Lower lobe of right lung (tissue), 2 donors: ENCODE measurements at regions not wholly inside any gene's neighbourhood (a gene's known extent, or its start where the extent isn't known, plus 50 kb on each side); places are given as distances from the start of the nearest gene placed in this dataset.

Experiments used
- ATAC-seq, 2 donors: fragments of 200-7000 bp; cut with Tn5 transposase; one replicate each; pipeline ENCODE4 v1.9.1; 2020 to 2022; ENCODE audit warnings: mild to moderate bottlenecking in 2 of 2, moderate library complexity in 2 of 2
- DNase-seq: peaks from one replicate; pipeline ENCODE4 v3.0.0-alpha.2; 2020
- H3K27ac ChIP-seq: fragments of 200-600 bp; one replicate; pipeline ENCODE4 v1.8.0; 2022
- H3K27me3 ChIP-seq: fragments of 200-600 bp; one replicate; pipeline ENCODE4 v1.8.0; 2022; ENCODE audit warnings: low read depth
- H3K36me3 ChIP-seq: fragments of 200-600 bp; one replicate; pipeline ENCODE4 v1.8.0; 2022; ENCODE audit warnings: mild to moderate bottlenecking
- H3K4me1 ChIP-seq: fragments of 200-600 bp; one replicate; pipeline ENCODE4 v1.8.0; 2022
- H3K4me3 ChIP-seq: fragments of 200-600 bp; one replicate; pipeline ENCODE4 v1.8.0; 2022; ENCODE audit warnings: mild to moderate bottlenecking
- H3K9me3 ChIP-seq: fragments of 200-600 bp; one replicate; pipeline ENCODE4 v1.8.0; 2022
- intact Hi-C: fragments of 100-400 bp; cut with DNase I; formaldehyde crosslinking; loops from one replicate; pipeline ENCODE4 v1.11.0; 2022
- TF ChIP-seq, protein P1 (sequence below): fragments of 200-600 bp; IDR thresholded peaks from one replicate; pipeline ENCODE4 v1.8.0; 2022; ENCODE audit warnings: antibody characterized with exemption, mild to moderate bottlenecking
- donor health status: DM: no; HTN: yes; CAD: no; lungs with severe emphysema.

DNA sequence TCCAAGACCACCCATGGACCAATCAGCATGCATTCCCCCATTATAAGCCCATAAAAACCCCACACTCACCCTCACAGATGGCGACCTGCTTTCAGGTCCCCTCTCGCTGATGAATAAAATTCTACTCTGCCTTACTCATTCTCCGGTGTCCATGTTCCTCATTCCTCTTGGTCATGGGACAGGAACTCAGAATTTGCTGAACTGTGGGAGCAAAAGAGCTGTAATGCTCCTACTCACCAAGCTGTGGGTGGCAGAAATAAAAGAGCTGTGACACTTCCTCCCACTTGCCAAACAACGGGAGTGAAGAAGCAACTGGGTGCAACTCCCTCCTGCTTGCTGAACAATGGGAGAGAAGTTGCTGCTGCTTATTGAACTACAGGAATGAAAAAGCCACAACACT lies 168.5 kb upstream of the PCDH18 start:
- no peaks in the 10 kb centered on the region for H3K27me3 ChIP-seq
- H3K4me1 ChIP-seq = peaks cover 8% of the 10 kb centered on the region
- intact Hi-C loops = no loop called here
- no peaks in the 10 kb centered on the region for H3K9me3 ChIP-seq
- no peak overlapping the region for H3K27ac ChIP-seq
- ATAC-seq (peak; percentile 26 to 66), DNase-seq (no peak)
- H3K36me3 ChIP-seq = no peaks in the 10 kb centered on the region
- TF ChIP-seq, protein P1, sequence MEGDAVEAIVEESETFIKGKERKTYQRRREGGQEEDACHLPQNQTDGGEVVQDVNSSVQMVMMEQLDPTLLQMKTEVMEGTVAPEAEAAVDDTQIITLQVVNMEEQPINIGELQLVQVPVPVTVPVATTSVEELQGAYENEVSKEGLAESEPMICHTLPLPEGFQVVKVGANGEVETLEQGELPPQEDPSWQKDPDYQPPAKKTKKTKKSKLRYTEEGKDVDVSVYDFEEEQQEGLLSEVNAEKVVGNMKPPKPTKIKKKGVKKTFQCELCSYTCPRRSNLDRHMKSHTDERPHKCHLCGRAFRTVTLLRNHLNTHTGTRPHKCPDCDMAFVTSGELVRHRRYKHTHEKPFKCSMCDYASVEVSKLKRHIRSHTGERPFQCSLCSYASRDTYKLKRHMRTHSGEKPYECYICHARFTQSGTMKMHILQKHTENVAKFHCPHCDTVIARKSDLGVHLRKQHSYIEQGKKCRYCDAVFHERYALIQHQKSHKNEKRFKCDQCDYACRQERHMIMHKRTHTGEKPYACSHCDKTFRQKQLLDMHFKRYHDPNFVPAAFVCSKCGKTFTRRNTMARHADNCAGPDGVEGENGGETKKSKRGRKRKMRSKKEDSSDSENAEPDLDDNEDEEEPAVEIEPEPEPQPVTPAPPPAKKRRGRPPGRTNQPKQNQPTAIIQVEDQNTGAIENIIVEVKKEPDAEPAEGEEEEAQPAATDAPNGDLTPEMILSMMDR = no peak
- H3K4me3 ChIP-seq = no peak overlapping the region

DNA sequence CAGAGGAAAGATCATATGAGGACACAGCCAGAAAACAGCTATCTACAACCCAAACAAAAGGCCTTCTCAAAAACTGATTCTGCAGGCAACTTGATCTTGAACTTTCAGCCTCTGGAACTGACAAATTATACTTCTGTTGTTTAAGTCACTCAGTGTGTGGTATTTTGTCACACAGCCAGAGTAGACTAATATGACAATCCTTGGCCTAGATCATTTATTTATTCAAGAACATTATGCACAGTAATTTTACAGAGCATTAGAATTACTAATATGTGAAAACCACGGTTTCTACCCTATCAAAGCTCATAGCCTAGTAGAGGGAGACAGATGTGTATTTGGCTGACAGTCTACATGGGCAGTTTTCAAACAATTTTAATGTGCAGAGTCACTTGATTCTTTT lies 167.8 kb upstream of the PCDH18 start:
- H3K4me3 ChIP-seq = no peak overlapping the region
- DNase-seq (no peak), ATAC-seq (no peak)
- no peaks in the 10 kb centered on the region for H3K9me3 ChIP-seq
- intact Hi-C loops = no loop called here
- no peak overlapping the region for H3K27ac ChIP-seq
- no peaks in the 10 kb centered on the region for H3K27me3 ChIP-seq
- TF ChIP-seq, protein P1 = no peak
- H3K36me3 ChIP-seq = no peaks in the 10 kb centered on the region
- peaks cover under 1% of the 10 kb centered on the region for H3K4me1 ChIP-seq

GRCh38 chr4:137694138-137694537 lies 161.8 kb upstream of the PCDH18 start:
- Histone ChIP-seq H3K27me3 (no peaks in the 10 kb centered on the region), H3K4me3 (no peak overlapping the region), H3K36me3 (no peaks in the 10 kb centered on the region), H3K27ac (no peak overlapping the region), H3K9me3 (no peaks in the 10 kb centered on the region), H3K4me1 (no peaks in the 10 kb centered on the region)
- ATAC-seq (no peak), DNase-seq (no peak)
- intact Hi-C loops = no loop called here
- TF ChIP-seq, protein P1 = no peak

- no peak overlapping the region for H3K4me3 ChIP-seq
- no peaks in the 10 kb centered on the region for H3K27me3 ChIP-seq
- no peaks in the 10 kb centered on the region for H3K4me1 ChIP-seq
- TF ChIP-seq, protein P1 = no peak
- no peak overlapping the region for H3K27ac ChIP-seq
- ATAC-seq (no peak), DNase-seq (no peak)
- intact Hi-C loops = no loop called here
- no peaks in the 10 kb centered on the region for H3K9me3 ChIP-seq
- H3K36me3 ChIP-seq = no peaks in the 10 kb centered on the region
Observed at GRCh38 chr4:137693641-137694040, 161.3 kb upstream of the PCDH18 start.

DNA sequence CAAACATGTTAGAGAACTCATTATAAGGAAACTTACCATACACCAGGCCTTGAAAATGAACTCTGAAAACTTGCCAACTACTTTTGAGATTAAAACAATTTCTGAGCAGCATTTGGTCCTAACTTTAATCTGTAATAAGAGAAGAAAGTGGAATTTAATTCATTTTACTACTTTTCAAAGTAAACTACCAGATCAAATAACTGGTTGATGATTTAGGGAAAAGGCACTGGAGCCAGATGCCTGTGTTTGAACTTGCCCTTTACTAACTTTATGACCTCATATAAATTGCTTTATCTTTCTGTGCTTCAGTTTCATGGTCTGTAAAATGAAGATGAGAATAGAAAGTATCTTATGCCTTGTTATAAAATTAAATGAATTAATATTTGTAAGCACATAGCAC lies 159.9 kb upstream of the PCDH18 start:
- H3K4me1 ChIP-seq = no peaks in the 10 kb centered on the region
- H3K36me3 ChIP-seq = no peaks in the 10 kb centered on the region
- H3K4me3 ChIP-seq = no peak overlapping the region
- H3K27me3 ChIP-seq = no peaks in the 10 kb centered on the region
- TF ChIP-seq, protein P1 = no peak
- intact Hi-C loops = no loop called here
- H3K27ac ChIP-seq = no peak overlapping the region
- H3K9me3 ChIP-seq = no peaks in the 10 kb centered on the region
- ATAC-seq (no peak), DNase-seq (no peak)

DNA sequence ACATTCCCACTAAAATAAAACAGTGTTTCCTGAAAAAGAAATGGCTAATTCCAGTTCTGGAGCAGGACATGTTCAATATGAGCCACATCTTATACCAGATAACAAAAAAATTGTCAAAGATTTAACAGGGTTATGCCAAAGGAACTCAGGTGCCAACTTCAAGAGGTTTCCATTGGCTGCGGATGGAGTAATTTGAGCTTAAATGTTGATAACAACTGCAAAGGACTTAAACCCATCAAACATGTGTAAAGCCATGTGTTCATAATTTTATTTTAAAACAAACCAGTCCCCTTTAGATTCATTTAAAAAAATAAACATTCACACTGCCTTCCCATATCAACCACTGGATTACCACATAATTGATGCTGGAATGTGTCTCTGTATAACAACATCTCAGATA lies 156.4 kb upstream of the PCDH18 start:
- ATAC-seq (no peak), DNase-seq (no peak)
- intact Hi-C loops = no loop called here
- H3K4me1 ChIP-seq = no peaks in the 10 kb centered on the region
- no peaks in the 10 kb centered on the region for H3K36me3 ChIP-seq
- H3K27me3 ChIP-seq = no peaks in the 10 kb centered on the region
- TF ChIP-seq, protein P1 = no peak
- H3K27ac ChIP-seq = no peak overlapping the region
- no peak overlapping the region for H3K4me3 ChIP-seq
- no peaks in the 10 kb centered on the region for H3K9me3 ChIP-seq
